SK-MEL-5 (cell line): ENCODE measurements at regions not wholly inside any gene's neighbourhood (a gene's known extent, or its start where the extent isn't known, plus 50 kb on each side); places are given as distances from the start of the nearest gene placed in this dataset.

Source experiments
- DNase-seq: peaks from one replicate; pipeline ENCODE4 v3.0.0-alpha.2; 2016; ENCODE audit warnings: low read depth, low spot score
- in situ Hi-C: cut with HindIII; loops from 2 replicates; pipeline ENCODE4 v1.10.0; 2016; ENCODE audit warnings: low sequenced_read_pairs, high pct_unique_total_duplicates, low pct_unique_long_range_greater_than_20kb
- small RNA-seq, 2 experiments: library from RNA; depleted of rRNA; stranded (forward); fragments of <200 nt; gene quantifications; one replicate each; pipeline ENCODE3, GENCODE V24; 2014

- in situ Hi-C loops = no loop called here
- no peak for DNase-seq
These were observed 72.3 kb upstream of the PTBP2 start for GRCh38 chr1:96649301-96649700.

- in situ Hi-C loops = no loop called here
- no peak for DNase-seq
These were observed 70.1 kb upstream of the PTBP2 start for GRCh38 chr1:96651517-96651916.

DNA sequence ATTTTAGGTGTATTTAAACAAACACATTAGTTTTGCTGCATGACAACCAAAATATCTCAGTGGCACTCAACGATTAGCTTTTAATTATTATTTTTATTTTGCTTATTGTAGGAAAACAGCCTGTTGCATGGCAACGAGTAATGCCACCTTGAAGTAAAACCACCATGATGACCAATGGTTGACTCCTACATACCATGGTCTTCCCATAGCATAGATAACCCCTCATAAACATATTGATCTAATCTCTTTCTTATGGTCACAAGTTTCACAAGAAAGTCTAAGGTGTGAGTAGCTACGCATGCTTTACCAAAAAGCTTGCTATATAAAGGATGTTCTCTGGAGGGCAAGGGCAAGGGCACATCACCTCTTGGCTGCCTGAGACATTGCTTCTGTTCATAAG lies 61.5 kb upstream of the PTBP2 start:
- no peak for DNase-seq
- in situ Hi-C loops = no loop called here

DNA sequence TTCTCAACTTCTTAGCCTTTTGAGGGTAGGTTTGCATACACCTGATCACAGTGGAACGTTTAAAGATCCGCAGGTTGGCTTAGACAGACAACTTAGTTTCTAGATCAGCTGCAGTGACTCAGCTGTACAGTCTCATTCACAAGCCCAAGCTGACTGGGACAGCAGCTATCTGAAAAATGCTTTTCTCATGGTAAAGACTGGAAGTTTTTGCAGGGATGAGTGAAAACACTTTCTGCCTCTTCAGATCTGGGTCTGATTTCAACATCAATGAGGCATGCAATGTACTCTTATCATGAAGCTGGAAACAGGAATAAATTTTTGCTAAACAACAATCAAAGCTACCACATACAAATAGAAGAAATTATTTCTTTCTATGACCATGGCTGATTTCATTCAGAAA lies 61.1 kb upstream of the PTBP2 start:
- no peak for DNase-seq

More for the DNA sequence above, 61.1 kb upstream of the PTBP2 start:
- in situ Hi-C loops = no loop called here

Small RNA genes lying in the stretch of these regions (small RNA-seq; reads per million reads assigned to genes)
- 0 reads per million in 2 experiments for gene RNU1-130P
